H9 (cell line): ENCODE measurements at regions not wholly inside any gene's neighbourhood (a gene's known extent, or its start where the extent isn't known, plus 50 kb on each side); places are given as distances from the start of the nearest gene placed in this dataset.

Experiments
- DNase-seq: peaks from one replicate; pipeline ENCODE4 v3.0.0-alpha.2; 2017
- H2AFZ ChIP-seq: one replicate; pipeline ENCODE4 v1.6.1; 2013; ENCODE audit warnings: mild to moderate bottlenecking, low read length, control low read depth, moderate library complexity
- H2AK5ac ChIP-seq: 2 replicates; pipeline ENCODE4 v1.6.1; 2013; ENCODE audit warnings: low read length, control low read depth, mixed read lengths; ENCODE audit not compliant: insufficient read length
- H2BK120ac ChIP-seq: one replicate; pipeline ENCODE4 v1.6.1; 2013; ENCODE audit warnings: low read depth, mild to moderate bottlenecking, low read length, control low read depth, inconsistent platforms; ENCODE audit not compliant: poor library complexity, severe bottlenecking
- H2BK12ac ChIP-seq: 2 replicates; pipeline ENCODE4 v1.6.1; 2013; ENCODE audit warnings: low read length, control low read depth, mixed read lengths, low read depth; ENCODE audit not compliant: insufficient read length
- H2BK15ac ChIP-seq: 2 replicates; pipeline ENCODE4 v1.6.1; 2013; ENCODE audit warnings: low read depth, low read length, control low read depth
- H2BK20ac ChIP-seq: one replicate; pipeline ENCODE4 v1.6.1; 2013; ENCODE audit warnings: low read depth, mild to moderate bottlenecking, low read length, control low read depth, inconsistent platforms; ENCODE audit not compliant: poor library complexity, severe bottlenecking
- H2BK5ac ChIP-seq: 2 replicates; pipeline ENCODE4 v1.6.1; 2013; ENCODE audit warnings: low read length, control low read depth, mixed read lengths; ENCODE audit not compliant: insufficient read length
- H3K14ac ChIP-seq: 2 replicates; pipeline ENCODE4 v1.6.1; 2013; ENCODE audit warnings: low read length, control low read depth; ENCODE audit not compliant: insufficient read depth
- H3K18ac ChIP-seq: 2 replicates; pipeline ENCODE4 v1.6.1; 2013; ENCODE audit warnings: low read depth, mild to moderate bottlenecking, mixed read lengths, low read length, control low read depth; ENCODE audit not compliant: insufficient read length
- H3K23ac ChIP-seq: 2 replicates; pipeline ENCODE4 v1.6.1; 2013; ENCODE audit warnings: low read length, control low read depth, mixed read lengths, low read depth; ENCODE audit not compliant: insufficient read length
- H3K23me2 ChIP-seq: 2 replicates; pipeline ENCODE4 v1.6.1; 2013; ENCODE audit warnings: low read depth, mild to moderate bottlenecking, mixed read lengths, low read length, control low read depth; ENCODE audit not compliant: insufficient read length, poor library complexity, severe bottlenecking
- H3K27ac ChIP-seq: 2 replicates; pipeline ENCODE4 v1.5.1; 2013; ENCODE audit warnings: low read length, control low read depth, mixed read lengths, low read depth; ENCODE audit not compliant: insufficient read length
- H3K27me3 ChIP-seq: 2 replicates; pipeline ENCODE4 v1.6.1; 2013; ENCODE audit warnings: low read length, control low read depth, inconsistent platforms; ENCODE audit not compliant: insufficient read depth
- H3K4ac ChIP-seq: 2 replicates; pipeline ENCODE4 v1.6.1; 2013; ENCODE audit warnings: low read depth, mild to moderate bottlenecking, control low read depth, inconsistent platforms, low read length, moderate library complexity
- H3K4me1 ChIP-seq: 2 replicates; pipeline ENCODE4 v1.6.1; 2013; ENCODE audit warnings: low read length, control low read depth, inconsistent platforms; ENCODE audit not compliant: insufficient read depth
- H3K4me2 ChIP-seq: 2 replicates; pipeline ENCODE4 v1.6.1; 2013; ENCODE audit warnings: low read length, control low read depth, mixed read lengths; ENCODE audit not compliant: insufficient read length, insufficient read depth
- H3K56ac ChIP-seq: 2 replicates; pipeline ENCODE4 v1.6.1; 2013; ENCODE audit warnings: low read depth, mild to moderate bottlenecking, mixed read lengths, low read length, control low read depth; ENCODE audit not compliant: insufficient read length
- H3K79me1 ChIP-seq: 2 replicates; pipeline ENCODE4 v1.6.1; 2013; ENCODE audit warnings: low read depth, mild to moderate bottlenecking, moderate library complexity, low read length, control low read depth, inconsistent platforms; ENCODE audit not compliant: insufficient read depth, poor library complexity, severe bottlenecking
- H3K79me2 ChIP-seq: 2 replicates; pipeline ENCODE4 v1.6.1; 2013; ENCODE audit warnings: low read length, control low read depth, inconsistent platforms; ENCODE audit not compliant: insufficient read depth
- H3K9ac ChIP-seq: 2 replicates; pipeline ENCODE4 v1.6.1; 2013; ENCODE audit warnings: low read length, control low read depth, mixed read lengths; ENCODE audit not compliant: insufficient read length; ENCODE audit errors: extremely low read depth
- H3K9me3 ChIP-seq: one replicate; pipeline ENCODE4 v1.6.1; 2013; ENCODE audit warnings: low read depth, low read length, inconsistent platforms; ENCODE audit not compliant: control insufficient read depth
- H3T11ph ChIP-seq: one replicate; pipeline ENCODE4 v1.6.1; 2013; ENCODE audit warnings: mild to moderate bottlenecking, low read length, control low read depth, inconsistent platforms
- H4K20me1 ChIP-seq: one replicate; pipeline ENCODE4 v1.6.1; 2013; ENCODE audit not compliant: control insufficient read depth, insufficient read length, insufficient read depth
- H4K5ac ChIP-seq: 2 replicates; pipeline ENCODE4 v1.6.1; 2013; ENCODE audit warnings: low read depth, mild to moderate bottlenecking, mixed read lengths, low read length, control low read depth; ENCODE audit not compliant: insufficient read length
- H4K8ac ChIP-seq: replicated peaks from 2 replicates; pipeline ENCODE4 v1.6.1; 2013; ENCODE audit warnings: low read length, control low read depth, mixed read lengths, low read depth; ENCODE audit not compliant: insufficient read length
- H4K91ac ChIP-seq: 2 replicates; pipeline ENCODE4 v1.6.1; 2013; ENCODE audit warnings: low read depth, mild to moderate bottlenecking, moderate library complexity, mixed read lengths, low read length, control low read depth; ENCODE audit not compliant: insufficient read length
- H3K27ac Mint-ChIP-seq, 3 experiments: 2 replicates in 2 of 3; 3 replicates in 1 of 3; pipeline ENCODE4 v1.8.0; 2020 to 2021; ENCODE audit warnings: mixed read lengths in 3 of 3, mild to moderate bottlenecking in 1 of 3, moderate library complexity in 1 of 3
- H3K27me3 Mint-ChIP-seq: 2 replicates; pipeline ENCODE4 v1.8.0; 2021; ENCODE audit warnings: low read depth, mild to moderate bottlenecking, moderate library complexity, mixed read lengths
- H3K36me3 Mint-ChIP-seq, 3 experiments: 2 replicates in 2 of 3; 3 replicates in 1 of 3; pipeline ENCODE4 v1.8.0; 2020 to 2021; ENCODE audit warnings: low read depth in 3 of 3, mixed read lengths in 3 of 3; ENCODE audit not compliant: insufficient read depth in 1 of 3
- H3K4me1 Mint-ChIP-seq, 2 experiments: 2 replicates each; pipeline ENCODE4 v1.8.0; 2020; ENCODE audit warnings: mixed read lengths in 2 of 2
- H3K4me3 Mint-ChIP-seq, 2 experiments: 2 replicates in 1 of 2; 3 replicates in 1 of 2; pipeline ENCODE4 v1.8.0; 2020 to 2021; ENCODE audit warnings: mild to moderate bottlenecking in 2 of 2, mixed read lengths in 2 of 2, moderate library complexity in 1 of 2
- H3K9me3 Mint-ChIP-seq, 2 experiments: 2 replicates in 1 of 2; 3 replicates in 1 of 2; pipeline ENCODE4 v1.8.0; 2020; ENCODE audit warnings: mild to moderate bottlenecking in 2 of 2, mixed read lengths in 2 of 2, moderate library complexity in 1 of 2
- WGBS: extraction: QIAGEN DNeasy Blood & Tissue Kit; methylation state at CpG from one replicate; pipeline ENCODE4 v1.1.7; 2013; ENCODE audit warnings: missing lambda C conversion rate, low lambda C conversion rate, mixed read lengths; ENCODE audit not compliant: insufficient read length; ENCODE audit errors: extremely low coverage; 5-methylcytosine and 5-hydroxymethylcytosine counted together
- TF ChIP-seq, protein P1 (sequence below): fragments of 200-600 bp; sonication (generic); conservative IDR thresholded peaks from 3 replicates; pipeline ENCODE4 v1.8.0; 2021; ENCODE audit warnings: antibody characterized with exemption, mild to moderate bottlenecking

DNA sequence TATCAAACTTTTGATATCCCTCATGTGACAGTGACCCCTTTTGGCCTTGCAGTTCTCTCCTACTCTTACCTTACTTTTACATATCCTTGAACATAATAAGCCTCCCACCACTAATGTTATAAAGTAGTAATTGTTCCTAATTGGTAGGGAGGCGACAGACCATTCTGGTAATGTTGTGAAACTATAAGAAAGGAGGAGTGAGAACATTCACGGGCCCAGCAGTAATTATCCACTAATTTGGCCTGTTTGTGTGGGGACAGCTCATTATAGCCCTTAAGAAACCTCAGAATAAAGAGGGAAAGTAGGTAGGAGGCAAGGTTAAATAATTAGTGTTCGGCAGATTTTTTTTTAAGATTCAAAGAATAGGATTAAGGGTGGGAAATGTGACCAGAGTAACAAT lies 1046.5 kb upstream of the ARRDC3 start:
- H3K27me3 Mint-ChIP-seq, result no peaks in the 10 kb centered on the region
- H3K23me2 ChIP-seq, result no peaks in the 10 kb centered on the region
- no peaks in the 10 kb centered on the region for H3K79me2 ChIP-seq
- no peak overlapping the region for H2BK12ac ChIP-seq
- no peak overlapping the region for H2AK5ac ChIP-seq
- H3K4me1 Mint-ChIP-seq, result no peaks in the 10 kb centered on the region
- no peak overlapping the region for H3K27ac ChIP-seq
- no peak overlapping the region for H3T11ph ChIP-seq
- H3K4me3 Mint-ChIP-seq, result no peak overlapping the region
- H2BK20ac ChIP-seq, result no peak overlapping the region
- no peaks in the 10 kb centered on the region for H3K79me1 ChIP-seq
- no peaks in the 10 kb centered on the region for H4K20me1 ChIP-seq
- no peaks in the 10 kb centered on the region for H3K4me1 ChIP-seq
- H3K14ac ChIP-seq, result no peak overlapping the region
- DNase-seq, result no peak
- H2AFZ ChIP-seq, result no peak overlapping the region
- no peak overlapping the region for H3K27ac Mint-ChIP-seq
- no peak overlapping the region for H3K4ac ChIP-seq
- no CpG with 5 or more reads among the region's 3 CpGs for WGBS
- no peak overlapping the region for H3K4me2 ChIP-seq
- no peak overlapping the region for H4K91ac ChIP-seq
- no peak overlapping the region for H3K9ac ChIP-seq
- H4K5ac ChIP-seq, result no peak overlapping the region
- no peak overlapping the region for H4K8ac ChIP-seq
- no peak overlapping the region for H2BK120ac ChIP-seq
- no peaks in the 10 kb centered on the region for H3K27me3 ChIP-seq
- no peak overlapping the region for H3K18ac ChIP-seq
- no peak overlapping the region for H2BK15ac ChIP-seq
- TF ChIP-seq, protein P1, sequence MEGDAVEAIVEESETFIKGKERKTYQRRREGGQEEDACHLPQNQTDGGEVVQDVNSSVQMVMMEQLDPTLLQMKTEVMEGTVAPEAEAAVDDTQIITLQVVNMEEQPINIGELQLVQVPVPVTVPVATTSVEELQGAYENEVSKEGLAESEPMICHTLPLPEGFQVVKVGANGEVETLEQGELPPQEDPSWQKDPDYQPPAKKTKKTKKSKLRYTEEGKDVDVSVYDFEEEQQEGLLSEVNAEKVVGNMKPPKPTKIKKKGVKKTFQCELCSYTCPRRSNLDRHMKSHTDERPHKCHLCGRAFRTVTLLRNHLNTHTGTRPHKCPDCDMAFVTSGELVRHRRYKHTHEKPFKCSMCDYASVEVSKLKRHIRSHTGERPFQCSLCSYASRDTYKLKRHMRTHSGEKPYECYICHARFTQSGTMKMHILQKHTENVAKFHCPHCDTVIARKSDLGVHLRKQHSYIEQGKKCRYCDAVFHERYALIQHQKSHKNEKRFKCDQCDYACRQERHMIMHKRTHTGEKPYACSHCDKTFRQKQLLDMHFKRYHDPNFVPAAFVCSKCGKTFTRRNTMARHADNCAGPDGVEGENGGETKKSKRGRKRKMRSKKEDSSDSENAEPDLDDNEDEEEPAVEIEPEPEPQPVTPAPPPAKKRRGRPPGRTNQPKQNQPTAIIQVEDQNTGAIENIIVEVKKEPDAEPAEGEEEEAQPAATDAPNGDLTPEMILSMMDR, result no peak
- no peak overlapping the region for H3K23ac ChIP-seq
- peaks cover 2% of the 10 kb centered on the region for H3K9me3 ChIP-seq
- H3K56ac ChIP-seq, result no peak overlapping the region
- H3K36me3 Mint-ChIP-seq, result peaks cover 0 to 10% (median 6%) of the 10 kb centered on the region in 3 experiments; a peak in 4 of 7 replicates
- H2BK5ac ChIP-seq, result no peak overlapping the region
- peaks cover 14 to 19% of the 10 kb centered on the region in 2 experiments; a peak in 4 of 5 replicates for H3K9me3 Mint-ChIP-seq
